ENCODE measurements at regions not wholly inside any gene's neighbourhood (a gene's known extent, or its start where the extent isn't known, plus 50 kb on each side); places are given as distances from the start of the nearest gene placed in this dataset.
"Not testable (repeated sequence)": the region's sequence is repeated elsewhere in the genome, so short reads cannot be mapped to it uniquely, and the experiment has no call there.

DNA sequence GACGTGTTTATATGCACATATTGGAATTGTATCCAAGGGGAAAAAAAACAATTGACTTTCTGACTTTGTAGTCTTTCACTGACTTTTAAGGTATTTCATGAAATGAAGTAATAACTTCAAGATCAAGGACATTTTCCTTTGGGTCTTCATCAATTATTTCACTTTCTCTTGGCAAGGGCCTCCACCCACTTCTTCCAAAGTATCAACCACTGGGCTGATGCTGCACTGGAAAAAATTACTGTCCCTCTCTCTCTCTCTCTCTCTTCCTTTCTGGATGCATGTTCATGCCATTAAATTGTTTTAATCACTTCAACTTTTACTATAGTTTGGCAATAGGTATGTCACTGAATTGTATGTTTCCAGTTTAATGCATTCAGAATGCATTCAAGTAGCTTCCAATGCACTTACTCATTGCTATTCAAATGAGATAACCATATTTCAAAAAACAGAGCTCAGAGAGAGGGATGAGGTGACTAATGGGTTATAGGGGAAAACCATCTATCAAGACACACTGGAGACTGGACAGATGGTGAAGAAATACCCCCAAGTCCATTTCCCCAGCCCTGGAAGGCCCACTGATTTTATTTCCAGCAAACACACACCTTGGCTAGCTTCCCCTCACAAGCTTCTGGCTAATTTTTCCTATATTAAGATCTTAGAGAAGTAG lies 585.3 kb downstream of the EBF1 start:
- DNase-seq, result no peak

DNA sequence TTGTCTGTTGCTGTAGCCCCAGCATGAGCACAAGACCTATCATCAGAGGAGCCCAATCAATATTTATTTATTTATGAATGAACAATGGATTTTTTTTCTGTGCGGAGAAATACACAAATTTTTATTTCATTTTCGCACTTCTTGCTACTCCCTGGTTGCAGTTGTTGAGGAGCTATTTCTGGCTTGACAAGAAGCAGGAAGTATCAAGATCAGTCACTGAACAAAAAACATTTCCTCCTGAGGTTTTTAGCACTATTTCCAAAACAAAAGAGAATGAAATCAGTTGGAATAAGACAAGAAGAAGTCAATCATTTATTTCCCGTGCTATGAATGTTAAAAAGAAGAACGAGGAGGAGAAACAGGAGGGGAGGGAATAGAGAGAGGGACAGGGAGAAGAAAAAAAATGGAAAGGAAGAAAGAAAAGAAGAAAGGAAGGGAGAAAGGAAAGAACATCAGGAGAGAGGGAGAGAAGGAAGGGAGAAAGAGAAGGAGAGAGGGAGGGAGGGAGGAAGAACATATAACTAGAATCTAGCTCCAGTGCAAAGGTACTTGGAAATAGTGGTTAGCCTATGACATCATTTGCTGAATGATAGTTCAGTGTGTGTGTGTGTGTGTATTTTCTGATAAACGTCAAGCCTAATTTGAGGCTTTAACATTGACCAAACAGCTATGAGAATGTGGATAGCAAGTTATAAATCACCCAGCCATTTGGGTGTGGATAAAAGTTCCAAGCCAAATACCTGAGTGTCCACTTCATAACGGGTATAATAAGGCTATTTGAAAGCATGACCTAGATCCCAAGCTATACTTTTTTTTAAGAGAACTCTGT lies 586.0 kb downstream of the EBF1 start:
- DNase-seq, result no peak

DNA sequence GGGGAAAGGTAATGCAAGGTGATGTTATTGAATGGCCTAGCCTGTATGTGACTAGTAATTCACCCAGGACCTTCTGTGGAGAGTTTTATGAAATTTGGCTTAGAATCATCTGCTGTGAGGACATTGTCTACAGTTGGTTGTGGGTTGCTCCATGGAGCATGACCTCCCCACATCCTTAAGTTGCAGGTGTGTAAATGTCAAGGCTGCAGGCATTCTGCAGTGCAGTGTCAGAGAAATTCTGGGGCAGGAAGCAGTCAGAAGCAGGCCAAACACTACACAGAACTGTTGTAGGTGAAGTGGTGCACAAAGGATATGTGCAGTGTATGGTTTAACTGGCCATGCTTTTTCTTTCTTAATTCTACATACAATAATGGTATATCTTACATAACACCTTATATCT lies 588.3 kb downstream of the EBF1 start:
- no peak for DNase-seq

DNA sequence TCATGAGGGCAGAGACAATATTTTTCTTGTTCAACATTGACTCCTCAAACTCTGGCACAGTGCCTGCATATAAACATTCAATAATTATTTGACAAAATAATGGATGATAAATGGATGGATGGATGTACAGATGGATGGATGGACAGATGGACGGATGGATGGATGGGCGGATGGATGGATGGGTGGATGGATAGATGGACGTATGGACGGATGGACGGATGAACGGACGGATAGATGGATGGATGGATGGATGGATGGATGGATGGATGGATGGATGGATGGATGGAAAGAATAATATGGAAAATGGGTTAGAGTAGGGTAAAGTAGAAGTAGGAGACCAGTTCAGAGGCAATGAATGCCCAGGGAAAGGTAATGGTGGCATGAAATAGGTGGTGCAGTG lies 589.2 kb downstream of the EBF1 start:
- DNase-seq, result no peak

DNA sequence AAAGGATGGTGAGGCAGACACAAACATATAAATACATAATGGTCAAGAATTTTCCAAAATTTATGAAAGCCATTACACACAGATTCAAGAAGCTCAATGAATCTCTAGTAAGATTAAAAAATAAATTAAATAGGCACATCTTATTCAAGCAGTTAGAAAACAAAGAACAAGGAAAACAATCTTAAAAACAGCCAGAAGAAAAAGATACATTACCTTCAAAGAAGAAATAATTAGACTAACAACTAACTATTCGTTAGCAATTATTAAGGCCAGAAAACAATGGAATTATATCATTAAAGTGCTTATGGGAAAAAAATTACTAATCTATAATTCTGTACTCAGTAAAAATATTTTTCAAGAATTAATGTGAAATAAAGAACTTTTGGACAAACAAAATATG lies 593.1 kb downstream of the EBF1 start:
- no peak for DNase-seq

DNA sequence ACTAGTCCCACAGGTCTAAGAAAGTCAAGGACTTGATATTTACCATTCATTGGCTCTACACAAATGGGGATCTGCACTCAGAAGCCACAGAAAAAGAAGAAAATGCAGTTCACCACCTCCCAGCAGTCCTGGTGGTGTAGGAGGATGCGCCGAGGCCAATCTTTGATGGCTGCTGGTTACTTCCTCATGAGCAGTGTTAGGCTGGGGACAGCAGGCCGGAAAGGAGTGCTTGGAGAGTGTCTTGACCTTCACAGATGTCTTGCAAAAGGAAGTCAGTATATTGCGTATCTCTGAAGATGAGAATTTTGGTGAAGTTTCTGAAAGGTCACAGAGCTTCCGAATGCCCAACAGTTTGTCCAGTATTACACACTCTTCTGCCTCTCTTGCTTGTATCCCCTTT lies 597.0 kb downstream of the EBF1 start:
- no peak for DNase-seq

DNA sequence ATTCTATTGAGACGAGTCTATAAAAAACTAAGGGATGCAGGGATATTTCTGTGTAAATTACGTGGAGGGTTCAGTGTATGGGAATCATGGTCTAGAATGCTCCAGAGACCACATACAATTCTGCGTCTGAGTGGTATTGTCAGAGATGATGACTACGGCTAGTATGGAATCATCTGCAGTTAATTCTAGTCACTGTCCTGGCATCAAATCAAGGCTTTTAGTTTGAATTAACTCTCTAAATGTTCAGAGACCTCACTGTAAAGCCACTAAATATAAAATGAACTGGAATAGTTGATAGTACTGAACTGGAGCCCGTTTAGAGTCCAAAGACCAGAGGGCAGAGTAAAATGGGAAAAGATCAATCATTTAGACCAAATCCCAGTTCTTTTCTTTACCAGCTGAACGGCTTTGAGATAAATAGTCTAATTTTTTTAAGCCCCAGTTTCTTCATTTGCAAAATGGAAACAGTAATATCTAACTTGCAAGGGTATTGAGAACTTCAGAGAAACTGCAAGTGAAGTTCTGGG lies 599.8 kb downstream of the EBF1 start:
- no peak for DNase-seq

DNA sequence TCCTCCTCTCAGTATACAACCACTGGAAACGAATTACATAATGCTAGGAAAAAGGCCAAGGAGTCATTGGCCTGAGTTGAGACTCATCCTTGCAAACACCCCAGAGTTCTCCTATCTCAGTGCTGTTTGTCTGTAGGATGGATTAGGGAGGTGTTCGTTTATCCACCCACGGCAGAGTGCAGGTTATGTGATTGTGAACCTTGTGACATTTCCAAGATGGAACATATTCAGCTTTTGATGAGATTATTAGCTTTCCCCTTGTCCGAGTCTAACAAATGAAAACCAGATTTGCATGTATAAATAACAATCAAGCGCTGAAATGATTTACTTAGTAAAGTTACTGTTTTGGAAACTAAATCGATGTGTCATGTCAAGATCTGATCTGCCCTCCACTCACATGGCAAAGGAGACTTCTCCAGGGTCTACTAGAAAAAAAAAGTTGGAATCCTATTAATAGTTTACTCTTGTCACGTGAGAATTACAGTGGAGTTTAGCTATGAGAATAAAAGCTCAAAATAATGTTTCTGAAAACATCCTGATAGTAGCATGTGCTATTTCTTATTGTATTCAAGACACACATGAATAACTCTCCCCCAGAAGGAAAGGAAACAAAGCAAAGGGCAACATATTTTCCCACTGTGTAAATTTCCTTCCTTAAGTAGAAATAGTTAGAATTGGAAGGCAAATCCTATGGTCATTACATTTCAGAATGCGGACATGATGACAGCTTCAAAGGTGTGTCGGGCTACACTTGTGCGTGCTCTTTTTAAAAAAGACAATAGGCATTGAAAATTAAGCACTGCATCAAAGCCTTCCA lies 600.4 kb downstream of the EBF1 start:
- DNase-seq, result no peak

DNA sequence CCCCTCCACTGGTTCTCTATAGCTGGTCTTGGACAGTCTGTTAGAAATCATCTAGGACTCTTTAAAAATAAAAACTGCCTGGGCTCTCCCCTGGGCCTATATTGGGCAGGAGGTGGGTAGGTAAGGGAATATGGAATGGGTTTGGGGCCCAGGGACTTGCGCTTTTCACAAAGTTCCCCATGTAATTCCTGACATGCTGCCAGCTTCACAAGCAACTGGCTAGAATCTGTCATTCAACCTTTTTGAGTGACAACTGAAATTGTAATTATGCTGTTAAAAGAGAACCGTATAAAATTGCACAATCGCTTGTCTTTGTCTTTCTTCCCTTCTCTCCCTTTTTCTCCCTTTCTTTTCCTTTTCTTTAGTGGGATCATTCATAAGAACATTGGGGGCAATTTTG lies 603.1 kb downstream of the EBF1 start:
- no peak for DNase-seq

DNA sequence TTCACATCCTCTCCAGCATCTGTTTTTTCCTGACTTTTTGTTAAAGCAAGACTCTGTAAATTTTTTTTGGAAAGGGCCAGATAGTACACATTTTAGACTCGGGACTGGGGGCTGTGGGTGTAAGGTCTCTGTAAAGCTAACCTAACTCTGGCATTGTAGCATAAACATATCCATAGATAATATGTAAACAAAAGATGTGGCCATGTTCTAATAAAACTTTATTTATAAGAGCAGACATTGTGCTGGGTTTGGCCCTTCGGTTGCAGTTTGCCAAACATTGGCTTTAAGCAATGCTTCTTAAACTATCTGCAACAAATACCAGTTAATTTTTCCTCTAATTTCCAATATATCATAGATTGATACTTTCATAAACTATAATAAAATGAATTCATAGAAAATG lies 605.2 kb downstream of the EBF1 start:
- DNase-seq, result no peak

DNA sequence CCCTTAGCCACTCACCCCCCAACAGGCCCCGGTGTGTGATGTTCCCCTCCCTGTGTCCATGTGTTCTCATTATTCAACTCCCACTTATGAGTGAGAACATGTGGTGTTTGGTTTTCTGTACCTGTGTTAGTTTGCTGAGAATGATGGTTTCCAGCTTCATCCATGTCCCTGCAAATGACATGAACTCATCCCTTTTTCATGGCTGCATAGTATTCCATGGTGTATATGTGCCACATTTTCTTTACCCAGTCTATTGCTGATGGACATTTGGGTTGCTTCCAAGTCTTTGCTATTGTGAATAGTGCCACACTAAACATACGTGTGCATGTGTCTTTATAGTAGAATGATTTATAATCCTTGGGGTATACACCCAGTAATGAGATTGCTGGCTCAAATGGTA lies 605.7 kb downstream of the EBF1 start:
- DNase-seq, result not testable (repeated sequence)

DNA sequence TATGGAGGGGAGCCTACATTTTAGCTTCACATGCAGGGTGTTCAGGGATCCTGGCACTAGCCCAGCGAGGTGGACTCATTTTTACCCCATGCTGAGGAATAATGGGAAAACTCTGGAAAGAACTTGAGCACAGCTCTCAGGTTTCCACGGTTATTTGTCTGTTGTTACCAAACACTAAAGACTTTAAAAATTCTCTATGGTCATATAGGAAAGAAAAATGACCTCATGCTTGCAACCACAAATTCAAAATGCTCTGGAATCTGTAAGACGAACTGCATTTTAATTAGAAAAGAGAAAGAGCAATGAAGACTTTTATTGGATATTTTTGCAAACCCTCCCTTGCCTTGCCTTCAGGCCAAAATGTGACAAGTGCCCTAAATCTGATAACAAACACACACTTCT lies 606.9 kb downstream of the EBF1 start:
- DNase-seq, result no peak

DNA sequence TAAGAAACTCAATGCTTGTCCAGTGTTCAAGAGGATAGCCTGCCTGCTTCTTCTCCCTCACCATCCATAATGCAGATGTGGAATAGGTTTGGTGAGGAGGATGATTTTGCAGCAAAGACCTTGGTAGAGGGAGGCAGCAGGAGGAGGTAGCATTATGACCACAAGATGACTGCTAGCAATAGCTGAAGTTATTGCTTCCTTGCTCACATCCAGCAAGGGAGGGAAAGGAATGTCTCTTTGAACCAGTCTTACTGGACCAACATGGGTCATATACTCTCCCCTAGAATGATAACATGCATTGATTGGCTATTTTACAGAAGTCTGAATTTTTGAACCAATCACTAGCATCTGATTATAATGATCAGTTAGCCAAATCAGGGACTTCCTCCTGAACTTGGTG lies 607.6 kb downstream of the EBF1 start:
- DNase-seq, result no peak

DNA sequence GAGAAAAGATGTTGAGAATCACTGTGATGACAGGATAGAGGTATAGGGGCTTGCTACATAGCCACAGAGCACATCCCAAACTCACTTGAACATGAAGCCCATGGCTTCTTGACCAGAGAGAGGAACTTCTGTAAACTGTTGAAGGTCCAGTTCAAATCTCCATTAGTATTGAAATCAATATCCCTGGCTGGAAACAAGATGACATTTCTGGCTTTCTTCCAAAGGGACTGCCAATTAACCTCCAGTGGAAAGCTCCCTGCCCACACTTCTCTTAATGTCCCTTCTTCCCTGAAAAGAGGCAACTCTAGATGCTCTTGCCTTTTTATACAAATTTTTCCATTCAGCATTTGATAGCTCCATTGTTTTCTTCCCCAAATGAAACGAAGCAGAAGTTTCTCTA lies 612.1 kb downstream of the EBF1 start:
- no peak for DNase-seq

DNA sequence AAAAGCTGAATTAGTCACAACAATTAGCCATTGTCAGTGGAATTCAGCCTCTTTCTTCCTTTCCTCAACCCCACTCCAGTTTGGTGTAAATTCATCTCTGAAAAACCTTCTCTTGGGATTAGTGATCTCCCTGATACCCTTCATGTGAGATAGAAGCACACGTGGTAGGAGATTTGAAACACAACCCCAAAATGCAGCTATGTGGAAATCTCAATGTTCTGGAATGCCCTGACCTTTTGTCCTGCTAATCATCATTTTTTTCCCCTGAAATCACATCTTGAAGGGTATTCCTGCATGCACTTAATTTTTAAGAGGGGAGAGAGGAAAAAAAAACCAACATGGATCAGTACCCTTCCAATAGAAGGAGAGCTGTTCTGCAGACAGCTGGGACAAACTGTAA lies 612.6 kb downstream of the EBF1 start:
- no peak for DNase-seq

DNA sequence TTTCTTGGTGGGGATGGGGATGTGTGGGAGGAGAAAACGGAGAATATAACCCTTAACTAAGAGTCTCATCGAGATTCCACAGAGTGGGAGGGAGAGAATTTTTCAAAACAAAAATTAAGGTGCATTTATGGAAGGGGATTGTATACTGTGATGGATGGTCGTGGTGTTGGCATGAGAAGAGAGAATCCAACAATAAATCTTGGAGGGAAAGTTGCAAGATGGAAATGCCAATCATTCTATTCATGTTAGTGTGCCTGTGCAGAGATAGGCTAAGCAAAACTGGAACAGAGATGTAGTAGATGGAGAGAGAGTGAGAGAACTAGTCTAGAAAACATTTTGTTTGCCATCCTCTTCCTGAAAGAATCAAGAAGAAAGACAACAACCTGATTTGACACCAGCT lies 613.1 kb downstream of the EBF1 start:
- no peak for DNase-seq

DNA sequence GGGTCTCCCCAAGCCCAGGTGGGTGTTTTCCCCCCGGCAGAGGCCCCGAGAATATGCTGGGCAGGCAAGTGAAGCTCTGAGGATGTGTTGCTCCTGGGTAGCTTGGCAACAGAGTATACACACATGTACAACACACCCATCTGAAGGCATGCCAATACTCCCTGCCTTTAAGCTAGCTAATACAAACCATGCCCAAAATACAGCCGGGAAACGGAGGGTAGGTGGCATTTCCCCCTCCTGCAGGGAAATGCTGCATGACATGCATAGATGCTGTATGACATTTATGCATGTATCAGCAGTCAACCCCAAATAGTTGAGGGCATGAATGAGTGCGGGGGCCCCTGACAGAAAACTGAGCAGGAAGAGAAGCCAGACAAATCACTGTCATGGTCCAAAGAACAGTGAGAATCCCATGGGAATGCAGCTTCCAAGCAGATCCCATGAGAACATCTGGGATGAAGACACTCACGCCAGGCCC lies 614.1 kb downstream of the EBF1 start:
- DNase-seq, result no peak

DNA sequence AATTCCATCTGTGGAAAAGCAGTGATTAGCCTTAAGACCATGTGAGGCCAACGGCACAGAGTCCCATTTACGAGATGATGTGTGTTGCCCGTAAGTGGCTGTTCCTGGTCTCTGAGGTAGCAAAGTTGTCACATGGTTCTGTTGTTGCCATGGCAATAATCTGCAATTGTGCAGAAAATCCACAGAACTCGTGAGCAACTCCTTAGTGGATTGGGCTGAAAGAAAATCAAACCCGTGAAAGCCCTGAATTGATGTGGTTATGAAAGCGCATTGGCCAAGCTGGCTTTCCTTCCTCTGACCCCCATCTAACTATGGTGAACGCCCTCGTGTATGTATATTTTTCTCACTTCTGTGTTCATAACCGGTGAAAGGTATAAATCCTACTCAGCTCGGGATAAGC lies 614.7 kb downstream of the EBF1 start:
- no peak for DNase-seq

DNA sequence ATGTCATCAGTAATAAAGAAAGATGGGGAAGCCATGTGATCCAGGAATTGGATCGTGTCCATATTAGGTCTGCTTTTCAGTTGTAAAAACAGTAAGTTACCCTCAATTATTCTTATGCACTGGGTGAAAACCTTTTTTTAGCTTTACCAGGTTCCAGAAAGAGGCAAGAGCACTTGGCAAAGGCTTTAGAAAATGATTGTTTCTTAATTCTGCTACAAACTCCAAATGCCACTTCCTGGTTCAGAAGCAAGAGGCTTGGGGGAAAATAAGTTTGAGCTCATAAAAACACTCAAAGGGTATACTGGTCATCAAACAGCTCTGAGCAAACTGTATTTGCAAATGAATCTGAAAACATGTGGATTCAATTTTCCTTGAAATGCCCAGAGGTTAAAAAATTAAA lies 615.6 kb downstream of the EBF1 start:
- no peak for DNase-seq

DNA sequence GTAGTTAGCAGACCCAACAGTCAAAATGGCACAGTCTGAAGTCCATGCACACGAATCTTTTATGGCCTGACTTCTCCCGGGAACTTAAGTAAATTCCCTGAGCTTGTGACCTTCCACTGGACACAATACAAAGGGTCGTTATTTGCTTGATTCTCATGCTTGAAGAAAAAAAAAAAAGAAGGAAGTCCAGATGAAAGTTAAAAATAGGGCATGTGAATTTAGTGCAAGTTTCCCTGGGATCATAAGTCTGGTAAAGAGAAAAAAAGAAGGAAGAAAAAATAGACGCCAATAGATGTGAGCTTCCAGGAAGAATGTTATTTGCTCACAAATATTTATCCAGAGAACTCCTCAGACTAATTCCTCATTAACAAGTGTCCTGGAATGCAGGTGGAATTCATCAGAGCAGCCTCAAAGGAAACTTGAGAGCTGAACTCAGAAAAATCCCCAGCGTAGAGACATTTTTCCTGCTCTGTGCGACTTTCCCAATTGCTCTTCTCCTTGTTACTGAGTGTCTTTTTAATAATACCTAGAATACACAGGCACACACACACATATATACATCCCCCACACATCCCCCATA lies 616.3 kb downstream of the EBF1 start:
- DNase-seq, result no peak

DNA sequence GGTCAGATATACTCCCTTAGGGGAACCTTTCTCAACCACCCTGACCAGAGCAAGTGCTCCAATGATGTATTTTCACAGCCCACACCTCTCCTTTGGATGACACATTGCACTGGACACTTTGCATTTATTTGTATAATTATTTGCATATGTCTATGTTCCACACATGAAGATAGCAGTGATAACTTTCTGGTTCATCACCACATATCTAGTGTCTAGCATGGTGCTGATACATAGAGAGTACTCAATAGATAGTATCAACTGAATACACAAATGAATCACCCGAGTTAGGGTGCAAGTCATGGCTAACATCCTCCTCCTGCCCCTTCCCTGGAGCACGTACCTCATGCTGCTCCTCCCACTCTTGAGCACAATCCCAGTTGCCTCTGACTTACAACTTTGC lies 617.6 kb downstream of the EBF1 start:
- no peak for DNase-seq

DNA sequence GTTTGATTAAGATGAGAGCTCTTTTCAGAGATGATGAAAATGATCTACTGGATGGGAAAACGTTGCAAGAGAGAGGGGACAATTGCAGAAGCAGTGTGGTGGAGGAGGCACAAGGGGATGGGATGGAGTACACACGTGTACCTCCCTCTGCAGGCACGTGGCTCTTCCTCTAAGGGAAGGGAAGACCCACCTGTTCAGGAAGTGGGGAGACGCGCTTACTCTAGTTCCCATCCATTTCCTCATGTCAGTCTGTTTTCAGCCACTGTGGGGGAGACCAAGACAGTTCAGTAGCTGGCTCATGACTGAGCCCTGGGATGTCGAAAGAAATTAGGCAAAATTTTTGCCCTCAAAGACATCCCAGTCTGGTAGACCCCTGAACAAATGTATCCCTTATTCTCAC lies 619.2 kb upstream of the CLINT1 start:
- DNase-seq, result no peak

DNA sequence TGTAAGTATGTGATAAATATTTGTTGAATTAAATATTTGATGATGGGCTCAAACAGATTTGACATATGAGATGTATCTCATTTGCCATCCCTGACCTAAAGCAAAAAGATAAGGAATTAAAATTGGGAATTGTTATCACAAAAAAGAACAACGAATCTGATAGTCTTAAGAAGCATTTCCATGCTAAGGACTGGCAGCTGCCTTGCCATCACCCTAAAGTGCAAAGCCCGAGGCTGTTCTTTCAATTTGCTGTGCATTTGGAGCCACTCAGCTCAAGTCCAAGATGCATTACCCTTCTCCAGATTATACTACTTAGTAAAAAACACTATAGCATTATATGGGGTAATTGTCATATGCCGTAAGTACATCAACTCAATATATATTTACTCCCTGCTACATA lies 618.3 kb upstream of the CLINT1 start:
- no peak for DNase-seq

Measured in stimulated activated CD4-positive, alpha-beta T cell treated with anti-CD3 and anti-CD28 coated beads, Interleukin-4, amount 100 ng/mL, for 24 hours (primary cell).